GM19324 (cell line): ENCODE measurements at regions not wholly inside any gene's neighbourhood (a gene's known extent, or its start where the extent isn't known, plus 50 kb on each side); places are given as distances from the start of the nearest gene placed in this dataset.

ENCODE experiments used
- ATAC-seq: cut with Tn5 transposase; IDR thresholded peaks from one replicate; pipeline ENCODE4 v1.9.1; 2021; ENCODE audit warnings: mild to moderate bottlenecking, moderate library complexity; ENCODE audit not compliant: unreplicated experiment, low FRiP score

DNA sequence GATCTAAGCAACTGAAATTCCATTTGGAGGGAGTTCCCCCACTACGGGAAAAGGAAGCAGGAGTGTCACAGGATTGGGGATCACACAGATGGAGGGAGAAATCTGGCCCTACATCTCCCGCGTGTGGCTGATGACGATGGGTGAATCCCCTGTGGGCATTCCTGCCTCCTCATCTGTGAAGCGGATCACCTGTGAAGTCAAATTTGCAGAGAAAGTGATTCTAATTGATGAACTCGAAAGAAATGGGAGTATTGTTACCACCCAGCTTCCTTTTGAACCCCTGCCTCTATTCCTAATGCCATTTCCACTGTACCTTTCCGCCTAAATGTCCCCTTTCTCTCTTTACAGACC, 92.0 kb downstream of the CMPK2 start:
- no peak for ATAC-seq

DNA sequence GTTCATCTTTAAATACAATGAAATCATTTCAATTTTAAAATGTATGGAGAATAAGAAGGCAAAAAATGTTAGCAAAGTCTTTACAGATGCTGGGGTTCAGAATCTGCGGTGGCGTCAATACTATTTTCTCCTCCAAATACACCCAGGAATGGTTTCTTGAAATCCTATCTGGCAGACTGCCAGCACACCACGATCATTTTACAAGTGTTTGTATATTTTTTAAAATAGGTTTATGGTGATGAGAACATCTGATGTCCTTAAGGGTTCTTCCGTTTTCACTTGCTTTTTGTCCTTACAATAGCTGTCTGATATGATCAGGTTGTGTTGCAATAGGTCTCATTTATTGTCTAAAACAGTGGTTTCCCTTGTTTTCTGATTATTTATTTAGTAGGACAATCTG, 89.6 kb downstream of the CMPK2 start:
- ATAC-seq = no peak

DNA sequence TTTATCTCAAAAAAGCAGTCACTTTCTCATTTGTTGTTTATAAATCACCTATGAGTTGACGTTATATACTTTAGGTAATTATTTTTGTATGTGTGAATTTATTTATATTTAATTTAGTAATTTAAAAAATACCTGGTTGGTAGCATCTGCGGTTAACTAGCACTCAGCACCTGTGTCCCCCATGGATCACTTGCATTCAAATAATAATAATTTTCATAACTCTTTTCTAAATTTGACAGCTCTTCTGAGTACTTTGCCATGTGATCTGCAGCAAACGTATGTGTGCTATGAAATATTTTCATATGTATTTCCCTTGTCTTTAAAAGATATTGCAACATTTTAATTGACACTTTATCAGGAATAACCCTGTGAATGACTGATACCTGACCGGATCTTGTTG, 88.1 kb downstream of the CMPK2 start:
- no peak for ATAC-seq

DNA sequence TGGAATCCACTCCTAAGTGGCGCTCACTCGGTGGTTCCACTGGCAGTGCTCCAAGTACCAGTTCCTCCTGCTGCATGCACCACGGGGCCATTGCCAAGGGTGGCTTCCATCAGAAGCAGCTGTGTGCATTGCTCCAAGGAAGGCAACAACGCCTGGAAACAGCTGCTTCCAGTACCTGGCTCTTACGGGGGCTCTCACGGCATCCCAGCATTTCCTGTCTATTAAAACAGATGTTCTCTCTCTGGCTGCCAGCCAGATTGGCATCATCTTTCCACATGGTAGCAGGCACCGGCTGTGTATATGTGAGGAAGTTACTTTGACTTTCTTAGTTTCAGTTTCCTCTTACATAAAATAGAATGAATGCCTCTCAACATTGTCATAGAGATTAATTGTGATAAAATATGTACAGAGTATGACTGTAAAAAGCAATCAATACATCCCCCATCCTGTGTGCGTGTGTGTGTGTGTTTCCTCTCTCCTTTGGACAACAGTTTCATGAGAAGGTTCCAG, 84.9 kb downstream of the CMPK2 start:
- ATAC-seq = peak; percentile 72

DNA sequence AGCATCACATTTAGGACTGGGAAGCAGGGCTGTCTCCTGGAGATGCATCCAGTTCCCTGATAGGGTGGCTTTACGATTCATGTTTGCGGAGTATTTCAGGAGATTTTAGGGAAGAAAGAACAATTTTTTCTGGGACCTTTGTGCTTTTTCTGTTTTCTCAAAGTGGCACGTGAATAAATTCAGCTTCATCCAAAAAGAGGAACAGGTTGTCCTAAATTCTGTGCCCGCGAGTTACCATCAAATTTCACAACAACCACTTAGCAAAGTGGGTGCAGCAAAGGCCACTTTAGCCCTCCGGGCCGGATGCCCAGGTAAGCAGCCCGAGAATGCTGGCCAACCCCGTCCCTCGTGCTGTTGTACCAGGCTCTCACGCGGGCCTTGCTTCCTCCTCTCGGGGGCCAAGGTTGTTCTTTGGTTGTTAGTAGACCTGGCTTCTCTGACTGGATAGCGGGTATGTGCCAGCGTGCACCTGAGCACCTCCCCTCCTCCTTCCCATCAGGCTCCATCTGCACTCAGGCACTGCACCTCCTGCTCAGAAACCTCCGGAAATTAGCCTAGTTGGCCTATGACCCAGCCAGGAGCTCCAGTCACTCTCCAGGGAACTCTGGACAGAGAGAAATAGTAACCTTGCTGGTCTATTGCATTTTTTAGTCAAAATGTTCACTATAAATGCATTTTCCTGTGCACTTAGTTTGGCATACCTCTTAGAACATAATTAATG, 83.0 kb downstream of the CMPK2 start:
- ATAC-seq = no peak

DNA sequence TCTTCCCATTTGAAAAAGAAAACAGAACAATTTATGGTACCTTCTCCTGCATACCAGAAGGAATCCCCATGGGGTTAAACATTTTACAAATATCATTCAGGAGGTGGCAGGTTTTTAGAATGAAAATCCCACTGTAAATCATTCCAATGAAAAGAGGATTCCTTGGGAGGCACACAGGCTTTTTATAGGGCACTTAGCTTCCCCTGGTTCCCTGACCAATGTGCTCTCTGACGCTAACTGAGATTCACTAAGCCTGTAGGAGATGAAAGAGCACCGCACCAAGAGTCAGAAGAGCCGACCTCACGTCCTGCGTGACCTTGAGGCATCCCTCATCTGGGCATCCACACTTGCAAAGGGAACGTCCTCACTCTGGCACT, 82.5 kb downstream of the CMPK2 start:
- no peak for ATAC-seq

DNA sequence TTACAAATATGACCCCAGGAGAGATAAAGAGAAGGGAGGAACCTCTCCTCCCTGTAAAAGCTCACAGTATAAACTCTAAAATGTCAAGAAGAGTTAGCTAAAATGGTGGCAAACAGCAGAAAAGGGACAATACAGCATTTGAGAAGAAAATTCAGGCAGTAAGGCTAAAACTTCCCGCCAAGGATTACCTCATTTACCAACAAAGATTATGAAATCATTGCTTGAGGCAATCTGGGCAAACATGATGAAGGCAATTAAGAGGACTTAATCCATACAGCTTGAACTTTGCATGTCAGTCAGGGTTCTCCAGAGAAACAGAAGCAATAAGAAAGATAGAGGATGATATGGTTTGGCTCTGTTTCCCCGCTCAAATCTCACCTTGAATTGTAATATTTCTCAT, 81.4 kb downstream of the CMPK2 start:
- ATAC-seq = no peak

DNA sequence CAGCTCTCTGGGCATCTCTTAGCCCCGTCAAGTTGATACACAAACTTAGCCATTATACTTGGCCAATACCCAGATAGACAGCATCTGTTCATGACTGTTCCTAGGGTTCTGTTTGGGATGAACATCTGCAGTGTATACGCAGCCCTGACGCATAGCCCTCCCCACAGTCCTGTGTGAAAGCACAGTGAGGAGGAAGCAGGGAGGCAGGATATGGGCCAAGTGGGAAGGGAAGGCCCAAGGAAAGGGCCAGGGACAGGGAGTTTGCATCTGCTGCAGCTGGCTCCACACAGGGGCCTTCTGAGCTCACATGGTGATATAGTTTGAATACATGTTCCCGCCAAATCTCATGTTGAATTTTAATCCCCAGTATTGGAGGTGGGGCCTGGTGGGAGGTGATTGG, 80.2 kb downstream of the CMPK2 start:
- no peak for ATAC-seq

DNA sequence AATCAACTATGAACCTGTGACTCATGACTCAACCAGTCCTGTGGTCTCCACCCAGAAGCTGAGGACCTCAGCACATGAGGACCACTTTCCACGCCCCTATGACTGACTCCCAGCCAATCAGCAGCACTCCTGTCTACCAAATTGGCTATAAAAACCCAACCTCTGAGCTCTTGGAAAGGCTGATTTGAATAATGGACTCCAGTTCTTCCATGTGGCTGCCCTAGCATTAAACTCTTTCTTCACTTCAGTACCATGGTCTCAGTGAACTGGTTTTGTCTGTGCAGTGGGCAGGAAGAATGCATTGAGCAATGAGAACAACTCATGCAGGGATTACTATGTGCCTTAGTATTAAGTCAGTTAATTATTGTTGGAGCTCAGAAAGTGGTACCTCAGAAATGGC, 78.3 kb downstream of the CMPK2 start:
- ATAC-seq = no peak

DNA sequence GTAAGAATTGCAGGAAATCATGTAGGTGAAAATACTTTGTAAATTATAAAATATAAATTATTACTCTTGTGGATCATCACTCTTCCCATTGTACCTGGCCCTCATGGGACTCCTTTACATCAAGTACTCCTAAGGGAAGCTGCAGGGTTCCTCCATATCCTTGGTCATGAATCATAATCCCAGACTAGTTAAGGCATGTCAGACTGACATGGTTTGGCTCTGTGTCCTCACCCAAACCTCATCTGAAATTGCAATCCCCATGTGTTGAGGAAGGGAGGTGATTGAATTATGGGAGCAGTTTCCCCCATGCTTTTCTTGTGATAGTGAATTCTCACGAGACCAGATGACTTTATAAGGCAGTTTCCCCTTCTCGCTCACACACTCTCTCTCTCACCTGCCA, 77.1 kb downstream of the CMPK2 start:
- no peak for ATAC-seq

DNA sequence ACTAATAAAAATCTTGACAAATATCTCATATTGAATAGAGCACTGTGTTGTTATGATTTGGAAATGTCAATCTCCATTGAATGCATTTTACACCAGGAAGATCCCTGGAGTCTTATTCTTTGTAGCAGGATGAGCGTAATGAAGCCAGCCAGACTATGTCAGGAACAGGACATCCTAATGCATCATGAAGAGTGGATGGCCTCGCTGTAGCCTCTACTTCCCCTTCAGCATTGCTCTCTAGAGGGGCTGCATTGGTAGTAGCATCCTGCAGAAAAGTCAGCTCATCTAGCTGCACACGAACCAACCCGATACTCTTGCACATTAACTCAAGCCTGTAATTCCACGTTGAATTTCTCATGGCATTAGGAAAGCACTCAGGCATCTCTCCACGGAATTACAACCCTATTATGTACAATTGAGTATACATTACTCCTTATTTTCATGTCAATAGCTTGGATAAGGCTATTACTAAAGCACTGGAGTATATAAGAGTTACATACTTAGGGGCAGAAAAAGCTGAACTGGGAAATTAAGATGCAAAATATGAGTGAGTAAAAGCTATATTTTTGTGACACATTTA, 76.1 kb downstream of the CMPK2 start:
- no peak for ATAC-seq

DNA sequence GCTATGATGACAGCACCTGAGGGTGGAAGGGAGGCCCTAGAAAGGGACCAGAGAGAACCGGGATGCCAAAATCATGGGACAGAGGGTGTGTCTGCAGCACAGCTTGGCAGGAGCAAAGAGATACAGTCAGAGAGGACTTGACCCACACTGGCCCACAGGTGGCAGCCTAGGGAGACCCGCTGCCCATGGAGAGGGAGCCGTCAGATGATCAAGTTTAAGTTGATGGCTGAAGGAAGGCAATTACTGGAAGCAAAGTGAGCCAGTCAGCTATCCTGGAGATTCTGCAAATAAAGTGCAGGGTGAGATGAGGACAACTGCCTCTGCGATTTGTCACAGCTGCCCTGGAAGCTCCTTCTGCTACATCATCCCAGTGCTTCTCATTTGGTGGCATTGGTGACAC, 74.0 kb downstream of the CMPK2 start:
- ATAC-seq = no peak

DNA sequence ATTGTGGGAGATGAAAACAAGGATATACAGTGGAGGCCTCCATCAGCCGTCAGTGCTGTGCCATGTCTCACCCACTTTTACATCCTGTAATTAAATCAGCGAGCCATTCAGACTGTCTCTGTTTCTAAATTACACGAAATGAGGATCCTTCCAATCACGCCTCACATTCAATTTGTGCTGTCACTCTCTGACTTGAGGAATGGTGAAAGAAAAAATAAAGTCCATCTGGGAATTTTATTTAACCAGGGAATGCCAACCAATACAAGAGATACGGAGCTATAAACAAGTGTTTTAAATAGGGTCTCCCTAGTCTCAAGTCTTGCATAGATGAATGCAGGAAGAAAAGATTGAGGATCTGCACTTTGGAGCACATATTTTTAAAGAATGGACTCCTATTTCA, 72.8 kb downstream of the CMPK2 start:
- ATAC-seq = no peak

DNA sequence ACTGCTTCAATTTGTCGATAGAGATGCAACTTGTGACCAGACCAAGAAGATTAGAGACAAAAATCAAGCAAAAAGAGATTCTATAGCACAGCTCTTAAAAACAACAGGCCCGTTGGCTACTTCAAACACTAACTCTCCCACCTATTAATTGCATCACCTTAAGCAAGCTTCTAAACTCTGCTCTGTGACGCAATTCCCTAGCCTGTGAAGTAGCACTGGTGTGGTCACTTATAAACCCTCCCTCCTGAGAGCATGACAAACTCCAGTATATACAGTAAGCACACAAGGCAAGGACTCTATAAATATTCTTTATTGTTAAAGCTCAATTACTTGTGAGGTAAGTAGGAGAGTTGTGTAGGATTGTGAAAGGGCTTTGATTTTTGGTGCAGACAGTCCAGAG, 72.3 kb downstream of the CMPK2 start:
- ATAC-seq = no peak

DNA sequence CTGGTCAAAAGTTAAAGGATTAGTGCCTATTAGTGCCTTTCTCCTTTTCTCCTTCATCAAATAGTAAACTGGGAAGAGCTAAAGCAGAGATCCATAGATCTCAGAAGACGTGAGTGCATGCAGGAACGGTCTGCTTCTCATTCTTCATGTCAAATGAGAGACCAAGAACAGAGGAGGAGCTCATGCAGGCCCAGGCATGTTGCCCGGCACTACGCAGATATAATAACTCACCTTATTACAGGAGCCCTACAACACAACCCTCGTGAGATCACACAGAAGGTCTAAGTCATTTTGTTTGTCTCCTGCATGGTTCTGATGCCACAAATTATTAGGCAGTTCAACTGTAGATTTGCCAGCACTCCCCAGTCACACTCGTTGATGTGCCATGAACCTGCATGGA, 71.8 kb downstream of the CMPK2 start:
- ATAC-seq = no peak

DNA sequence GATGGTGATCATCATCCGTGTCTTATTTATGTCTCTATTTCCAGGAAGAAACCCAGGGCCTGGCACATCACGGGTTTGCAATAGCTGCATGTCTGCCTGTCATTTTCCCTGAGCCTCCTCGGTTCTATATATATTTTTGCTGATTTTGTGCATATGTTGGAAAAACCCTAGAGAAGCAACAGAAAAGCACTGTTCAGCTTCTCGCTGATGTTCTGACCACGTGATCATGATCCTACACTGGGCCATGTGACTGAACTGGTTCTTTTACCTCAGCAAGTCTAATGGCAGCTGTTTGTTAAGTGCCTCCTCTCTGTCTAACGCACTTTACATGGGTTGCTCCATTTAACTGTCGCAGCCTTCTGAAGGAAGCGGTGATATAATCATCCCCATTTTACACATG, 71.3 kb downstream of the CMPK2 start:
- no peak for ATAC-seq
